ENCODE measurements at regions not wholly inside any gene's neighbourhood (a gene's known extent, or its start where the extent isn't known, plus 50 kb on each side); places are given as distances from the start of the nearest gene placed in this dataset.

DNA sequence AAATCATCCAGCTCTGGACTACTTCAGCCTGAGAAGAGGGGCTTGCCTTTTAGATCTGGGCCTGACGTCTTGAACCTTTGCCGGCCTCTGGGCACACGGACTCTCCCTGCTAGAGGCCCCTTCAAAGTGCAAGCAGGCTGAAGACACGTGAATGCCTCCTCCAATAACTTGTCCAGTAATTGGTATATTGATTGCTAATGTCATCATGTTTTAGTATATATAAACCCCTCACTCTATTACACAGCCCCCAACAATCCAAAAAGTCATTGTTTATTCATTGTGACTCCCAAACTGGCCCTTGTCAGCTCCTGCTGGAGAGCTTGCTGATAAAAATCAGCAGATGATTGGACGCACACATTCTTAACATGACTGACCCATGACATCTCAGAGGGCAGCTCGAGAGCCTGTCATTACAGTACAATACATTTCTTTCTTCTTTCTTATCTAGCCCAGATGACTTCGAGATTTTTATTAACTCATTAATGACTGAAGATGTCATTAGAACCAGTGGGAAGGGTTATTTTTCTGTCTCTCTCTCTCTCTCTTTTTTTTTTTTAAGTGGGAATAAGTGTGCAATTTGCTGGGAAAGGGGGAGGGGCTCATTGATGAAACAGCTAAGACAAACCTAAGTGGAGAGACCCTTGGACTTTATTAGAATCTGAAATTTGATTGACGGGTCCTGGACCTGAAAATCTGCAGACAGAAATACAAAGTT is 65.5 kb upstream of the NR2F2 start (continued):
- peak; percentile 59 for TF ChIP-seq FOXA3 (CRISPR knock-in tag; IDR thresholded peaks at IDR 0.05)
- no peak for TF ChIP-seq ZBTB10 (CRISPR knock-in tag; IDR thresholded peaks at IDR 0.05; ENCODE audit: borderline replicate concordance)
- no peak for TF ChIP-seq KDM1A (CRISPR knock-in tag; IDR thresholded peaks at IDR 0.05)
- 0 out of 2 replicates have a peak, but pooled peaks have one; percentile 24 for TF ChIP-seq CCDC6 (CRISPR knock-in tag; IDR thresholded peaks at IDR 0.05)
- TF ChIP-seq TGIF2 (CRISPR knock-in tag; IDR thresholded peaks at IDR 0.05), result peak; percentile 65; the same call in 1 of the 2 replicates
- no peak for TF ChIP-seq RNF2 (conservative IDR thresholded peaks at IDR 0.05; ENCODE audit: low read depth)
- TF ChIP-seq ZNF713 (CRISPR knock-in tag; IDR thresholded peaks at IDR 0.05), result no peak
- TF ChIP-seq MAZ (IDR thresholded peaks at IDR 0.05; ENCODE audit: borderline replicate concordance, low read depth, low read length), result no peak
- no peak for TF ChIP-seq MAZ (CRISPR knock-in tag; IDR thresholded peaks at IDR 0.05; ENCODE audit: low read depth)
- TF ChIP-seq ZNF766 (CRISPR knock-in tag; IDR thresholded peaks at IDR 0.05; ENCODE audit: borderline replicate concordance), result no peak
- TF ChIP-seq SP5 (CRISPR knock-in tag; IDR thresholded peaks at IDR 0.05; ENCODE audit: borderline replicate concordance, low read depth), result 0 out of 2 replicates have a peak, but pooled peaks have one; percentile 46
- TF ChIP-seq, protein P1, sequence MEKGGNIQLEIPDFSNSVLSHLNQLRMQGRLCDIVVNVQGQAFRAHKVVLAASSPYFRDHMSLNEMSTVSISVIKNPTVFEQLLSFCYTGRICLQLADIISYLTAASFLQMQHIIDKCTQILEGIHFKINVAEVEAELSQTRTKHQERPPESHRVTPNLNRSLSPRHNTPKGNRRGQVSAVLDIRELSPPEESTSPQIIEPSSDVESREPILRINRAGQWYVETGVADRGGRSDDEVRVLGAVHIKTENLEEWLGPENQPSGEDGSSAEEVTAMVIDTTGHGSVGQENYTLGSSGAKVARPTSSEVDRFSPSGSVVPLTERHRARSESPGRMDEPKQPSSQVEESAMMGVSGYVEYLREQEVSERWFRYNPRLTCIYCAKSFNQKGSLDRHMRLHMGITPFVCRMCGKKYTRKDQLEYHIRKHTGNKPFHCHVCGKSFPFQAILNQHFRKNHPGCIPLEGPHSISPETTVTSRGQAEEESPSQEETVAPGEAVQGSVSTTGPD (CRISPR knock-in tag; IDR thresholded peaks at IDR 0.05), result no peak
- TF ChIP-seq ZNF121 (CRISPR knock-in tag; IDR thresholded peaks at IDR 0.05), result no peak
- TF ChIP-seq KAT7 (CRISPR knock-in tag; IDR thresholded peaks at IDR 0.05; ENCODE audit: borderline replicate concordance), result no peak
- TF ChIP-seq EEA1 (CRISPR knock-in tag; IDR thresholded peaks at IDR 0.05; ENCODE audit: borderline replicate concordance), result no peak
- TF ChIP-seq ZNF788 (CRISPR knock-in tag; IDR thresholded peaks at IDR 0.05; ENCODE audit: borderline replicate concordance), result no peak
- no peak for TF ChIP-seq RBM39 (IDR thresholded peaks at IDR 0.05; ENCODE audit: low read depth, low read length, poor library complexity, severe bottlenecking)
- TF ChIP-seq, protein P2, sequence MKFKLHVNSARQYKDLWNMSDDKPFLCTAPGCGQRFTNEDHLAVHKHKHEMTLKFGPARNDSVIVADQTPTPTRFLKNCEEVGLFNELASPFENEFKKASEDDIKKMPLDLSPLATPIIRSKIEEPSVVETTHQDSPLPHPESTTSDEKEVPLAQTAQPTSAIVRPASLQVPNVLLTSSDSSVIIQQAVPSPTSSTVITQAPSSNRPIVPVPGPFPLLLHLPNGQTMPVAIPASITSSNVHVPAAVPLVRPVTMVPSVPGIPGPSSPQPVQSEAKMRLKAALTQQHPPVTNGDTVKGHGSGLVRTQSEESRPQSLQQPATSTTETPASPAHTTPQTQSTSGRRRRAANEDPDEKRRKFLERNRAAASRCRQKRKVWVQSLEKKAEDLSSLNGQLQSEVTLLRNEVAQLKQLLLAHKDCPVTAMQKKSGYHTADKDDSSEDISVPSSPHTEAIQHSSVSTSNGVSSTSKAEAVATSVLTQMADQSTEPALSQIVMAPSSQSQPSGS (CRISPR knock-in tag; IDR thresholded peaks at IDR 0.05), result peak; percentile 93; the same call in 1 of the 2 replicates
- TF ChIP-seq ZNF639 (CRISPR knock-in tag; conservative IDR thresholded peaks at IDR 0.05), result no peak
- no peak for TF ChIP-seq ZNF549 (CRISPR knock-in tag; IDR thresholded peaks at IDR 0.05)
- no peak for TF ChIP-seq BORCS8-MEF2B (CRISPR knock-in tag; IDR thresholded peaks at IDR 0.05)
- TF ChIP-seq SKI (IDR thresholded peaks at IDR 0.05; ENCODE audit: partially characterized antibody), result no peak
- no peak for TF ChIP-seq SMAD9 (CRISPR knock-in tag; IDR thresholded peaks at IDR 0.05)
- TF ChIP-seq ZBTB1 (CRISPR knock-in tag; IDR thresholded peaks at IDR 0.05; ENCODE audit: borderline replicate concordance), result no peak
- peak; percentile 73 for TF ChIP-seq SAP130 (CRISPR knock-in tag; IDR thresholded peaks at IDR 0.05; ENCODE audit: low read depth)
- TF ChIP-seq MBNL3 (CRISPR knock-in tag; conservative IDR thresholded peaks at IDR 0.05), result no peak
